ENCODE measurements at regions not wholly inside any gene's neighbourhood (a gene's known extent, or its start where the extent isn't known, plus 50 kb on each side); places are given as distances from the start of the nearest gene placed in this dataset.
"Not testable (repeated sequence)": the region's sequence is repeated elsewhere in the genome, so short reads cannot be mapped to it uniquely, and the experiment has no call there.

DNA sequence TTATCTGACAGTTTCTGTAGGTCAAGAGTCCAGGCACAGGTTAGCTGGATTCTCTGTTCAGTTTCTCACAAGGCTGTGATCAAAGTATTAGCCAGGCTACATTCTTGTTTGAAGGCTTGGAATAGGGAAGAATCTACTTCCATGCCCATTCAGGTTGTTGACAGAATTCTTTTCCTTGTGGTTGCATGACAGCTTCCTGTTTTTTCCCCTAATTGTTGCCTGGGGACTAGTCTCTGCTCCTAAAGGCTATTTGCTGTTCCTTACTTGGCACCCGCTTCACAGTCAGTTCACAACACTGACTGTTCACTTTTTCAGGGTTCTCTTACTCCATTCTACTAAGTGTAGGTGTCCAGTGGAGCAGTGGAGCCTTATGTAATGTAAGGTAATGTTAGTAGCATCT lies 115.4 kb upstream of the GBE1 start:
- DNase-seq = no peak

DNA sequence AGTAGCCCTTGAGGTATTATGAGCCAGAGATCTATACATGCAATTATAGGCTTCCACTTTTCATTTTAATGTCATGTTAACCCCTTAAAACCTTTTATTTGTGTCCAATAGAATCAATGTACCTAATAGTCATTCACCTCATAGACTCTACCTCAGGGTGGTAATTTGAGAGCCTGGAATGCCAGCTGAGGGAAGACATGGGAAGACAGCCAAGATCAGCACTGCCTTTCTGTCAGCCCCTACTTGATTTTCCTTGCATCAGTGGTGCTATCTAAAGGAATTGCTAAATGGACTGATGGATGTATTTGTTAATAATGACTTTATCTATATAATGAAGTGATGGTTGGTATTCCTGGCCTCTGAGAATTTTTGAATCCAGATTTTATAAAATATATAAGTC lies 113.3 kb upstream of the GBE1 start:
- no peak for DNase-seq

- DNase-seq = no peak
Measured at GRCh38 chr3:81872566-81872965, 111.1 kb upstream of the GBE1 start.

DNA sequence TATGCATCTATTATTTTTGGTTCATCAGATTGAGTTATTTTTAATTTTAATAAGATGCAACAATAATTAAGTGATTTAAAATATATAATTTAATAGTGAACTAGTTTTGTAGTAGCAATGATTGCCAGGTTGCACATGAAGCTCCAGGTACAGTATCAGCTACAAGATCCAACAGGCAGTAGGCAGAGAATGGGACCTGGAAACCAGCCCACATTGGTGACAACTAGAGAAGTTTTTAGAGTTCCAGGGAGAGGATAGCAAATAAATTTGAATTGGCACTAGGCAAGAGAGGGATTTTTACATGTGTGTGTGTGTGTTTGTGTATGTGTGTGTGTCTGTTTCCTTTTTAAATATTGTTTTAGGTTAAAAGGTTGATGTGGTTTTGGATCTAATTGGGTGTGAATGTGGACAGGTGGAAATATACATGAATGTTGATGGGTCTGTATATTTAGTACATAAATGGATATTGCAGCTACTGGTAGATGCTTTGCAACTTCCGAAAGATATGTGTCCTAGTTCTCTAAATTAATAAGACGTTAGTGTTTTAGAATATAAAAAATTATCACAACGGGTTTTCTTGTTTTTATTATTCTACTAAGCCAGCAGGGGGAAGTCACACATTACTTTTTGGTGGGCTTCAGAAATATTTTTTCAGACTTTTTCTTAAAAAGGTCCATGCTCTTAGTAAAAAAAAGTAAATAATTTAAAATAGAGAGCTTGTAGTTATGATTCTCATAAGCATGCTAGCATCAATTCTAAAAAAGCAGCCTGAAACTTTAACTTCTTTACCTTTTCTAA lies 110.1 kb upstream of the GBE1 start:
- DNase-seq = no peak

GRCh38 chr3:81869382-81869781 lies 107.9 kb upstream of the GBE1 start:
- DNase-seq = no peak

DNA sequence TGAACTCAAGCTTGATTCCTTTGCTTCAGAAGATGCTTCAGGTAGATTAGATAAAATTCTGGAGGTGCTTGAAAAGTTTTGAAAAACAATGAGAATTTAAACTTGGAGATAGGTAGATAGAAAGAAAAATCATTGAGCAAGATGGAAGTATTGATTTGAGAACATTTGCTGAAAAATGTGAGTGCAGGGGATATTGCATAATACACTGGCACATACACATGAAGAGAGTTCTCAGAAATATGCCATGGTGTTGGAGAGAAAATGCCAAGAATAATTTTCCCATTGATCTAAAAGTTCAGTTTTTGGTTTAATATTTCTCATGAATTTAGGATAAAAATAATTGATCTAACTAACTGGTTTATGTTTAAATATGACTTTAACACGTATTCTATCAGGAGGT lies 107.2 kb upstream of the GBE1 start:
- no peak for DNase-seq

- no peak for DNase-seq
Measured at GRCh38 chr3:81867875-81868274, 106.4 kb upstream of the GBE1 start.

GRCh38 chr3:81865164-81865563 lies 103.7 kb upstream of the GBE1 start:
- not testable (repeated sequence) for DNase-seq

- DNase-seq = no peak
Measured at GRCh38 chr3:81864272-81864671, 102.8 kb upstream of the GBE1 start.

DNA sequence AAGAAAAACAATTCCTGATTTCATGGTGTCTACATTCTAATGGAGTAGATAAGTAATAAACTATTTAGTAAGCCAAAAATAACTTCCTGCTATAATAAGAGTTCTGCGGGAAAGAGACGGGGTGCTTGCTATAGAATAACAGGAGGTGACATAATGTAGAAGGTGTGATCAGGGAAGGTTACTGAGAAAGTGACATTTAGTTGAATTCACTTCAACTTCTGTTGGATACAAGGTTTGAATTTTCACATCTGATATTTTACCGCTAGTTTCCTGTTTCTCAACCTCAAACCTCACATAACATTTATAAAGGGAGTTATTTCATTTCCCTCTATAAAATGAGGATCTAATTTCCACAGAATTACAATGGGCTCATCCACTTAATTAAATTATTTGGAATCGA lies 102.3 kb upstream of the GBE1 start:
- DNase-seq = no peak

- no peak for DNase-seq
Measured at GRCh38 chr3:81861593-81861992, 100.1 kb upstream of the GBE1 start.

- DNase-seq = no peak
Measured at GRCh38 chr3:81859524-81859923, 98.1 kb upstream of the GBE1 start.

- DNase-seq = no peak
Measured at GRCh38 chr3:81853431-81853830, 92.0 kb upstream of the GBE1 start.

- no peak for DNase-seq
Measured at GRCh38 chr3:81851176-81851575, 89.7 kb upstream of the GBE1 start.

- no peak for DNase-seq
Measured at GRCh38 chr3:81846988-81847387, 85.5 kb upstream of the GBE1 start.

DNA sequence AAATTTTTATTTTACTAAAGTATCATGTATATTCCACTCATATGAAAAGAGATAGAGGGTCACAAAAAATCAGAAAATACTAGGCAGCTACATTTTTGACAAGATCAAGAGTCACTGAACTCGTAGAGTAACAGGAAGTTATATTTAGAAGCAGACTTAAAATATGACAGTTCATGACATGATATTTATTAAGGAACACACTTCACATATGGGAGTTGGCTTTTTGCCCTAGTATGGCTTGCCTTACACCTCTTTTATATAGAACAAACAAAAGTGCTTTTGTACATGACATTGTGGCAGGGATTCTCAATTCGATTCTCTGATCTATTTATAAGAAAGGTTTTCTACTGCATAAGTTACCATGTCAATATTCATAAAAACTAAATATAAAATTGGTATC lies 80.1 kb upstream of the GBE1 start:
- DNase-seq = no peak

- no peak for DNase-seq
Measured at GRCh38 chr3:81839504-81840094, 78.2 kb upstream of the GBE1 start.

DNA sequence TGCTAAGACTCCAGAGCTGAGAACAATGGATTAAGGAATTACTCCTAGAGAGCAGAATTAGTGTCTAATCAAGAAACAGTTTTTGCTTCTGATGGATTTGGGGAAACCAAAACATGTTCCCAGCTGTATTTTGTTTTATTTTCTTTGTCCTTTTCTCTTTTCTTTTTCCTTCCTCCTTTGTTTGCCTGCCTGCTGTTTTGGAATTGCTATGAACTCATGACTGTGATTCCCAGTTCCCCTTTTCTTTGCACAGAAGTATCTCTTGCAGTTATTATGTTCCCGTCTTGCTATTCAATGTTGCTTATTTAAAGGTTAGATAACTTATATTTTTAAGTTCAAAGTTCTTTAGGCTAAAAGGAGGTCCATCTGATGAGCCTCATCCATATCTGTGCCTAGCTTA lies 77.0 kb upstream of the GBE1 start:
- DNase-seq = no peak

- no peak for DNase-seq
Measured at GRCh38 chr3:81837071-81837593, 75.7 kb upstream of the GBE1 start.

DNA sequence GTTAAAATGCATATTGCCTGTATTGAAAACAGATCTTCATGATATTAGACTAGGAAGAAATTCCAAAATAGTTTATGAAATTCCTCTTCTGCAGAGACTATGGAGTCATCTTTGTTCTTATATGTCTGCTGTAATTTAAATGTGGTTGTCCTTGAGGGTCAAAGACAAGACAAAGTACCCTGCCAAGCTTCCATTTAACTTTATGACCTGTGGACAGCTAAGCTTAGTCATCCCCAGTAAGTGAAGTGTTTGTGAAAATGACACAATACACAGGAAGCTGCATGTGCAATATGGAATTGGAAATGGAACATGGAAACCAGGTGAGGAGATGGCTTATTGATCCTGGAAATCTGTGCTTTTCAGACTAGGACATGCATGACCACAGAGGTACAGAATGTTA lies 68.5 kb upstream of the GBE1 start:
- DNase-seq = no peak

GRCh38 chr3:81829272-81829671 lies 67.8 kb upstream of the GBE1 start:
- not testable (repeated sequence) for DNase-seq

- DNase-seq = no peak
Measured at GRCh38 chr3:81823882-81824395, 62.5 kb upstream of the GBE1 start.

DNA sequence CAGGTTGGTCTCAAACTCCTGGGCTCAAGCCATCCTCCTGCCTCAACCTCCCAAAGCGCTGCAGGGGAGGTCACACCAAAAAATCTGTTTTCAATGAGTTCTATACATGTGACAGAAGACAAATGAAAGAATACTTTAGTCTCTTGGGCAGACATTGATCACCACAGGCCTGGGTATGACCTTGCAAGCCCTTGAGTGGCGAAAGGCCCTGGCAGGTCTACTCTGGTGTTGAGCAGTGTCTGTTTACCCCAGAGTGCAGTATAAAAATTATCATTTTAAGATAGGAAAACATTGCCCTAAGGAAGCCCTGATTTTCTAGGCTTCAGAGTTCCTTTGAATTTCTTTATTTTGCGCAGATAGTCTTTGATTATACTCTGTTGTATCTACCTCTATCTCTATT lies 61.6 kb upstream of the GBE1 start:
- no peak for DNase-seq

GRCh38 chr3:81816473-81817250 lies 55.2 kb upstream of the GBE1 start:
- no peak for DNase-seq

All from stimulated activated CD4-positive, alpha-beta T cell treated with anti-CD3 and anti-CD28 coated beads, Interleukin-4, amount 100 ng/mL, for 1 hour (primary cell).